OCI-LY7 (cell line): ENCODE measurements at regions not wholly inside any gene's neighbourhood (a gene's known extent, or its start where the extent isn't known, plus 50 kb on each side); places are given as distances from the start of the nearest gene placed in this dataset.

Experiments used
- BruUV-seq: library from RNA; stranded (reverse); fragments of 400-500 nt; replicated peaks from 2 replicates; lab custom pipeline; 2021; lab: Mats Ljungman, UMichigan
- CTCF ChIA-PET: fragments of 300-600 bp; sonication (Branson Sonifier 250); formaldehyde crosslinking; loops from one replicate; lab custom pipeline; 2022; ENCODE audit warnings: antibody characterized with exemption; ENCODE audit not compliant: unreplicated experiment; lab: Charles Lee
- POLR2A ChIA-PET: fragments of 300-600 bp; sonication (Branson Sonifier 250); formaldehyde crosslinking; loops from one replicate; lab custom pipeline; 2022; ENCODE audit warnings: antibody characterized with exemption; lab: Charles Lee
- DNase-seq: peaks from one replicate; pipeline ENCODE4 v3.0.0-alpha.2; 2015; ENCODE audit warnings: low spot score
- H2AFZ ChIP-seq: fragments of 200-600 bp; sonication (generic), shearing (Covaris generic); 2 replicates; pipeline ENCODE4 v1.6.1; 2014; ENCODE audit warnings: mild to moderate bottlenecking, antibody characterized with exemption, low read length, moderate library complexity
- H3K27ac ChIP-seq: fragments of 200-600 bp; sonication (generic); 2 replicates; pipeline ENCODE4 v1.5.1; 2014; ENCODE audit warnings: mixed run types, low read depth, mild to moderate bottlenecking, moderate library complexity, low read length, inconsistent platforms; ENCODE audit not compliant: poor library complexity, severe bottlenecking
- H3K36me3 ChIP-seq: fragments of 200-600 bp; sonication (generic); 2 replicates; pipeline ENCODE4 v1.6.1; 2014; ENCODE audit warnings: mild to moderate bottlenecking, antibody characterized with exemption, low read length, moderate library complexity, mixed read lengths; ENCODE audit not compliant: insufficient read depth
- H3K4me1 ChIP-seq: fragments of 200-600 bp; sonication (generic); 2 replicates; pipeline ENCODE4 v1.5.1; 2014; ENCODE audit warnings: mild to moderate bottlenecking, low read length; ENCODE audit not compliant: insufficient read depth, poor library complexity, severe bottlenecking
- H3K4me2 ChIP-seq: fragments of 200-600 bp; sonication (generic); 2 replicates; pipeline ENCODE4 v1.6.1; 2014; ENCODE audit warnings: mild to moderate bottlenecking, low read length
- H3K4me3 ChIP-seq: fragments of 200-600 bp; sonication (generic); 2 replicates; pipeline ENCODE4 v1.5.1; 2014; ENCODE audit warnings: mild to moderate bottlenecking, low read depth, low read length; ENCODE audit not compliant: poor library complexity, severe bottlenecking
- H3K79me2 ChIP-seq: fragments of 200-600 bp; sonication (generic); 2 replicates; pipeline ENCODE4 v1.6.1; 2016; ENCODE audit warnings: low read depth, mild to moderate bottlenecking, low read length, moderate library complexity, mixed read lengths; ENCODE audit not compliant: insufficient read depth
- H3K9me2 ChIP-seq: fragments of 200-600 bp; sonication (generic); 2 replicates; pipeline ENCODE4 v1.6.1; 2016; ENCODE audit warnings: mild to moderate bottlenecking, low read length, mixed read lengths; ENCODE audit not compliant: insufficient read depth
- H3K9me3 ChIP-seq: fragments of 200-600 bp; sonication (generic); 2 replicates; pipeline ENCODE4 v1.6.1; 2014; ENCODE audit warnings: mild to moderate bottlenecking, mixed run types, low read length, mixed read lengths
- H4K20me1 ChIP-seq: fragments of 200-600 bp; sonication (generic); 2 replicates; pipeline ENCODE4 v1.6.1; 2014; ENCODE audit warnings: mild to moderate bottlenecking, antibody characterized with exemption, low read length, moderate library complexity, mixed read lengths; ENCODE audit not compliant: insufficient read depth
- EZH2phosphoT487 ChIP-seq: fragments of 200-600 bp; sonication (generic); IDR thresholded peaks from 2 replicates; pipeline ENCODE4 v1.6.1; 2018; ENCODE audit warnings: low read depth, borderline replicate concordance, mild to moderate bottlenecking, mixed run types, antibody characterized with exemption, low read length, moderate library complexity, mixed read lengths
- intact Hi-C: fragments of 100-400 bp; cut with micrococcal nuclease; formaldehyde crosslinking; loops from one replicate; pipeline ENCODE4 v1.10.0; 2022; ENCODE audit not compliant: unreplicated experiment
- TF ChIP-seq, protein P1 (sequence below): fragments of 200-600 bp; sonication (generic); conservative IDR thresholded peaks from 2 replicates; pipeline ENCODE4 v1.5.1; 2014; ENCODE audit warnings: mild to moderate bottlenecking, antibody characterized with exemption, low read length, moderate library complexity, mixed read lengths

- DNase-seq, result no peak
- no peak for TF ChIP-seq EZH2phosphoT487
- TF ChIP-seq, protein P1, sequence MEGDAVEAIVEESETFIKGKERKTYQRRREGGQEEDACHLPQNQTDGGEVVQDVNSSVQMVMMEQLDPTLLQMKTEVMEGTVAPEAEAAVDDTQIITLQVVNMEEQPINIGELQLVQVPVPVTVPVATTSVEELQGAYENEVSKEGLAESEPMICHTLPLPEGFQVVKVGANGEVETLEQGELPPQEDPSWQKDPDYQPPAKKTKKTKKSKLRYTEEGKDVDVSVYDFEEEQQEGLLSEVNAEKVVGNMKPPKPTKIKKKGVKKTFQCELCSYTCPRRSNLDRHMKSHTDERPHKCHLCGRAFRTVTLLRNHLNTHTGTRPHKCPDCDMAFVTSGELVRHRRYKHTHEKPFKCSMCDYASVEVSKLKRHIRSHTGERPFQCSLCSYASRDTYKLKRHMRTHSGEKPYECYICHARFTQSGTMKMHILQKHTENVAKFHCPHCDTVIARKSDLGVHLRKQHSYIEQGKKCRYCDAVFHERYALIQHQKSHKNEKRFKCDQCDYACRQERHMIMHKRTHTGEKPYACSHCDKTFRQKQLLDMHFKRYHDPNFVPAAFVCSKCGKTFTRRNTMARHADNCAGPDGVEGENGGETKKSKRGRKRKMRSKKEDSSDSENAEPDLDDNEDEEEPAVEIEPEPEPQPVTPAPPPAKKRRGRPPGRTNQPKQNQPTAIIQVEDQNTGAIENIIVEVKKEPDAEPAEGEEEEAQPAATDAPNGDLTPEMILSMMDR, result no peak
- no TSS peak for BruUV-seq
- peaks cover 8% of the 10 kb centered on the region; the same call in 1 of the 2 replicates for H3K9me3 ChIP-seq
- H2AFZ ChIP-seq, result no peak overlapping the region
- H3K27ac ChIP-seq, result no peak overlapping the region
- ChIA-PET POLR2A (interaction anchor here (0.5 to 1.0 kb wide), 2 partner anchors 26 to 271 kb away, joined by 3 to 4 read pairs; no protein-coding TSS in a partner anchor), CTCF (no interaction called here)
- H4K20me1 ChIP-seq, result no peaks in the 10 kb centered on the region
- no peaks in the 10 kb centered on the region for H3K79me2 ChIP-seq
- no peak overlapping the region for H3K4me3 ChIP-seq
- intact Hi-C loops, result no loop called here
- no peaks in the 10 kb centered on the region for H3K36me3 ChIP-seq
- H3K9me2 ChIP-seq, result peaks cover 6% of the 10 kb centered on the region; the same call in 1 of the 2 replicates
- H3K4me1 ChIP-seq, result no peaks in the 10 kb centered on the region
- no peak overlapping the region for H3K4me2 ChIP-seq
Observed at GRCh38 chr3:105987809-105988208, 119.0 kb upstream of the CBLB start.

DNA sequence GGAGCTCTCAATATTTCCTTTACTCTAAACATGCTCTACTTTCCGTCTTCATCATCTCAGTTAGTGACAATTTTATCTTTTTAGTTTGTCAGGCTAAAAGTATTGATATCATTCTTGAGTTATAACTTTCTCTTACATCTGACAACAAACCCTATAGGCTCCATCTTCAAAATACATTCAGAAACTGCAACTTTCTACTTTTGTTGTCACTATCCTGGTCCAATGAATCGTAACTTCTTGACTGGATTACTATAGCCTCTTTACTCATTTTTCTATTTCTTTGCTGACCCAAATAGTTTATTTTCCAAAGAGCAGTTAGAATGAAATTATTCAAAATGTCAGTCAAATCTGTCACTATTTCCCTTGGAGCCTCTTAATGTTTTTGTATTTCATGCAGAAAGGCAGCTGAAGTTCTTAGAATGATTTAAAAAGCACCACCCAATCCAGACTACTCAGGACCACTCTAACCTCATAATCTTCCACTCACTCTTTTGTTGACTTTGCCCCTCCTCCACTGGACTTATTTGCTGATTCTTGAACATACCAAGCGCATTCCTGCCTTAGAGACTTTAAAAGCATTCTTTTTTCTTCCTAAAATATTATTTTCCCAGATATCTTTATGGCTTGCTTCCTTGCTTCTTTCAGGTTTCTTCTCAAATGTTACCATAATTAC is 119.9 kb upstream of the CBLB start:
- TF ChIP-seq, protein P1, result no peak
- no peak for TF ChIP-seq EZH2phosphoT487
- BruUV-seq, result no TSS peak
- peaks cover 5% of the 10 kb centered on the region; the same call in 1 of the 2 replicates for H3K9me3 ChIP-seq
- no peaks in the 10 kb centered on the region for H4K20me1 ChIP-seq
- H3K79me2 ChIP-seq, result no peaks in the 10 kb centered on the region
- ChIA-PET CTCF (no interaction called here), POLR2A (interaction anchor here (0.5 to 1.0 kb wide), 2 partner anchors 25 to 272 kb away, joined by 3 to 4 read pairs; no protein-coding TSS in a partner anchor)
- no peaks in the 10 kb centered on the region for H3K4me1 ChIP-seq
- H2AFZ ChIP-seq, result no peak overlapping the region
- no peak for DNase-seq
- peaks cover 6% of the 10 kb centered on the region; the same call in 1 of the 2 replicates for H3K9me2 ChIP-seq
- H3K4me3 ChIP-seq, result no peak overlapping the region
- intact Hi-C loops, result no loop called here
- H3K27ac ChIP-seq, result no peak overlapping the region
- H3K36me3 ChIP-seq, result no peaks in the 10 kb centered on the region
- no peak overlapping the region for H3K4me2 ChIP-seq

DNA sequence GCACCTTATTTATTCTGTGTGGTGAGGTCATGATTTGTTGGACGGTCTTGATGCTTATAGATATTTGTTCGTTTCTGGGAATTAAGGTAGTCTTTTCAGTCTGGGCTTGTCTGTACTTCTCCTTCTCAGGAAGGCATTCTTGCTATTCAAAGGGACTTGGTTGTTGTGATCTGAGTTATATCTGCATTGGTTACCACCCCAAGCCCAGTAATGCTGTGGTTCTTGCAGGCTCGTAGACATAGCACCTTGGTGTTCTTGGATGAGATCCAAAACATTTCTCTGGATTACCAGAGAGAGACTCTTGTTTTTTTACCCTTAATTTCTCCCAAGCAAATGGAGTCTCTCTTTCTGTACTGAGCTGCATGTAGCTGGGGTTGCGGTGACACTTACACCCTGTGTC is 128.0 kb upstream of the CBLB start:
- Histone ChIP-seq H3K36me3 (no peaks in the 10 kb centered on the region), H3K79me2 (no peaks in the 10 kb centered on the region), H4K20me1 (no peaks in the 10 kb centered on the region), H3K27ac (no peak overlapping the region), H3K4me1 (no peaks in the 10 kb centered on the region), H3K9me2 (no peaks in the 10 kb centered on the region), H3K4me2 (no peak overlapping the region), H2AFZ (no peak overlapping the region), H3K4me3 (no peak overlapping the region), H3K9me3 (no peaks in the 10 kb centered on the region)
- ChIA-PET CTCF (no interaction called here), POLR2A (interaction anchor here (0.7 kb wide), 1 partner anchor 18 kb away, joined by 3 read pairs; no protein-coding TSS in a partner anchor)
- TF ChIP-seq, protein P1, result no peak
- TF ChIP-seq EZH2phosphoT487, result no peak
- no peak for DNase-seq
- intact Hi-C loops, result no loop called here
- BruUV-seq, result no TSS peak
